ENCODE measurements at regions not wholly inside any gene's neighbourhood (a gene's known extent, or its start where the extent isn't known, plus 50 kb on each side); places are given as distances from the start of the nearest gene placed in this dataset.

GRCh38 chr5:82851471-82851870, 225.7 kb downstream of the TMEM167A start:
- no peaks in the 10 kb centered on the region for H3K9me2 ChIP-seq (replicated peaks; ENCODE audit: insufficient read depth, low read length)
- no peaks in the 10 kb centered on the region for H3K27me3 ChIP-seq (replicated peaks; ENCODE audit: insufficient read depth, low read length)
- no peaks in the 10 kb centered on the region for H4K20me1 ChIP-seq (ENCODE audit: insufficient read depth, low read length)
- H3K4me1 ChIP-seq (ENCODE audit: low read length): no peaks in the 10 kb centered on the region
- no peak overlapping the region for H3K4me2 ChIP-seq (ENCODE audit: low read depth, low read length)
- no peak for DNase-seq
- no peak overlapping the region for H3K27ac ChIP-seq (ENCODE audit: low read length)
- no peaks in the 10 kb centered on the region for H3K9me3 ChIP-seq (replicated peaks; ENCODE audit: insufficient read depth, low read length)
- no peaks in the 10 kb centered on the region for H3F3A ChIP-seq (ENCODE audit: insufficient read depth, low read length)
- H3K79me2 ChIP-seq (ENCODE audit: low read length): no peaks in the 10 kb centered on the region
- H3K9ac ChIP-seq (ENCODE audit: low read length): no peak overlapping the region
- H3K4me3 ChIP-seq (ENCODE audit: low read length): no peak overlapping the region
- TF ChIP-seq EZH2phosphoT487 (IDR thresholded peaks at IDR 0.05; ENCODE audit: low read length) (no peak), CTCF (IDR thresholded peaks at IDR 0.05; ENCODE audit: low read length) (no peak), EZH2 (optimal IDR thresholded peaks at IDR 0.05; ENCODE audit: low read depth, low read length) (no peak)
- no peak overlapping the region for H2AFZ ChIP-seq (ENCODE audit: low read length)
- no peaks in the 10 kb centered on the region for H3K36me3 ChIP-seq (replicated peaks; ENCODE audit: insufficient read depth, low read length)

GRCh38 chr5:82850393-82850792, 226.8 kb downstream of the TMEM167A start:
- Histone ChIP-seq H2AFZ (ENCODE audit: low read length) (no peak overlapping the region), H3K36me3 (replicated peaks; ENCODE audit: insufficient read depth, low read length) (no peaks in the 10 kb centered on the region), H3K27ac (ENCODE audit: low read length) (no peak overlapping the region), H4K20me1 (ENCODE audit: insufficient read depth, low read length) (no peaks in the 10 kb centered on the region), H3K9me2 (replicated peaks; ENCODE audit: insufficient read depth, low read length) (no peaks in the 10 kb centered on the region), H3K4me1 (ENCODE audit: low read length) (no peaks in the 10 kb centered on the region), H3K27me3 (replicated peaks; ENCODE audit: insufficient read depth, low read length) (no peaks in the 10 kb centered on the region), H3K4me2 (ENCODE audit: low read depth, low read length) (no peak overlapping the region), H3K4me3 (ENCODE audit: low read length) (no peak overlapping the region), H3K9me3 (replicated peaks; ENCODE audit: insufficient read depth, low read length) (no peaks in the 10 kb centered on the region), H3F3A (ENCODE audit: insufficient read depth, low read length) (no peaks in the 10 kb centered on the region), H3K79me2 (ENCODE audit: low read length) (no peaks in the 10 kb centered on the region), H3K9ac (ENCODE audit: low read length) (no peak overlapping the region)
- DNase-seq: no peak
- TF ChIP-seq EZH2 (optimal IDR thresholded peaks at IDR 0.05; ENCODE audit: low read depth, low read length) (no peak), CTCF (IDR thresholded peaks at IDR 0.05; ENCODE audit: low read length) (no peak), EZH2phosphoT487 (IDR thresholded peaks at IDR 0.05; ENCODE audit: low read length) (no peak)

- Histone ChIP-seq H2AFZ (ENCODE audit: low read length) (no peak overlapping the region), H3K4me2 (ENCODE audit: low read depth, low read length) (no peak overlapping the region), H3K9ac (ENCODE audit: low read length) (no peak overlapping the region), H3K4me1 (ENCODE audit: low read length) (no peaks in the 10 kb centered on the region), H4K20me1 (ENCODE audit: insufficient read depth, low read length) (no peaks in the 10 kb centered on the region), H3K9me2 (replicated peaks; ENCODE audit: insufficient read depth, low read length) (no peaks in the 10 kb centered on the region), H3K9me3 (replicated peaks; ENCODE audit: insufficient read depth, low read length) (no peaks in the 10 kb centered on the region), H3K79me2 (ENCODE audit: low read length) (no peaks in the 10 kb centered on the region), H3F3A (ENCODE audit: insufficient read depth, low read length) (no peaks in the 10 kb centered on the region), H3K36me3 (replicated peaks; ENCODE audit: insufficient read depth, low read length) (no peaks in the 10 kb centered on the region), H3K27me3 (replicated peaks; ENCODE audit: insufficient read depth, low read length) (no peaks in the 10 kb centered on the region), H3K4me3 (ENCODE audit: low read length) (no peak overlapping the region), H3K27ac (ENCODE audit: low read length) (no peak overlapping the region)
- TF ChIP-seq CTCF (IDR thresholded peaks at IDR 0.05; ENCODE audit: low read length): no peak
- no peak for TF ChIP-seq EZH2 (optimal IDR thresholded peaks at IDR 0.05; ENCODE audit: low read depth, low read length)
- no peak for TF ChIP-seq EZH2phosphoT487 (IDR thresholded peaks at IDR 0.05; ENCODE audit: low read length)
- DNase-seq: no peak
These were observed 227.3 kb downstream of the TMEM167A start for GRCh38 chr5:82849885-82850284.

All from MM.1S (cell line).